ENCODE measurements at regions not wholly inside any gene's neighbourhood (a gene's known extent, or its start where the extent isn't known, plus 50 kb on each side); places are given as distances from the start of the nearest gene placed in this dataset.
A peak's percentile ranks its signal among the peaks of the same experiment; 100 is the strongest.

DNA sequence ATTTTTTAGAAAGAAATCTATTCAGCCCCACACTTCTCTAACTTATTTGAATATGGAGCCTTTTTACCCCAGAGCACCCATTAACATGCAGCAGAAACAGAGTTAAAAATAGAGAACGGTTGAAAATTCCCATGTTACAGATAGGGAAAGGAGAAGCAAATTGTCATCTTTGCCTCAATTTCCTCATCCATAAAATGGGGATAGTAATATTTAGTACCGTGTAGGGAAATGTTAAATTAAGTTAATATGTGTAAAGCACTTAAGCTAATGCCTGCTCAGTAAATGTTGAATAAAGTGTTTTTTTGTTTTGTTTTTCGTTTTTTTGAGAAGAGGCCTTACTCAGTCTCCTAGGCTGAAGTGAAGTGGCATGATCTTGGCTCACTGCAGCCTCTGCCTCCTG lies 50.3 kb downstream of the NAV1 start:
- DNase-seq (ENCODE audit: low spot score), result no peak

- DNase-seq (ENCODE audit: low spot score), result no peak
These were observed 51.5 kb downstream of the NAV1 start for GRCh38 chr1:201590474-201590873.

DNA sequence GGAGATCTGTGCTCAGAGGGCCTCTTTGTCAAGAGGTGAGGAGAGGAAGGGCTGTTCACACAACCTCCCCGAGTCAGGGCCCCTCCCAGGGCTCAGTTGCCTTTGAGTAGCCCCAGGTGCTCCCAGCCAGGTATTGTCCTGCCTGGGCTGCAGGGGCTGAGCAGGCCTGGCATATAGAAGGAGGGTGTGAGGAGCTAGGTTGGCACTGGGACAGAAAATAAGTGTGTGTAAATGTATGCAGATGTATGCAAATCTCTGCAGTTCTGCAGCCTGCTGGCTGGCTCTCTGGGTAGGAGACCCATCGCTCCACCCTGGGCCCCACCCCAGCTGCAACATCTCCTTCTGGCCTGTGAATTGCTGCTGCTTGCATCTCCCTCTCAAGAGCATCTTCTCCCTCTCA lies 52.4 kb downstream of the NAV1 start:
- DNase-seq (ENCODE audit: low spot score), result no peak

GRCh38 chr1:201591981-201592380 lies 53.1 kb downstream of the NAV1 start:
- no peak for DNase-seq (ENCODE audit: low spot score)

DNA sequence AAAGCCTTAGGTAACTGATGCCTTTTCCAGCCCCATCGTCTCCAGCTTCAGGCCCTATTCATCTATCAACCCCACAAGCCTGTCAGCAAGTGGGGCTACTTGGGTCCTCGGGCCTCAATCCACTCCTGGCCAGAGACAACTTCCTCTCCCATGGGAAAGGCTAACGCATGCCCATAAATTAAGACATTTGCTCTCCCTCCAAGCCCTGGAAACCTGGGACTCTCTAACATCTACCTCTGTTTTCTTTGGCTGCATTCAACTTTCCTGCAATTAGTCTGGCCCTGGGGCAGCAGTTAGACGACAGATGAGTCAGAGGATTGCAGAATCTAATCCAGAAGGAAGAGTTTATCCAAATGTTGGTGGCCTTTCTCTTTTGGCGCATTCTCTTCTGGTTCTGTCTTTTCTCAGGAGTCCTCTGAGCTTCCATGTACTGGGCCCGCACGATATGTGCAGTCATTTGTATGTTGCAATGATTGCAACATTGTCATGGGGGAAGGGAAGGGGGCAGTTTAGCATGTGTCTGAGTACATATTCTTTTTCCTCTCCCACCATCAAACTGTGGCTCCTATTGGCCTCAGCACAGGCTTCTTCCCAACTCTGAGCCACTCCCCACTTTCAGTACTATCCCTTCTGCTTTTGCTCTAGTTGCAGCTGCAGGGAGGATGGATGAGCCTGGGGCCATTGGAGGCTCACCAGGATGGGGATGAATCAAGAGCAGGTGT lies 54.4 kb downstream of the NAV1 start:
- DNase-seq (ENCODE audit: low spot score), result peak; percentile 97

GRCh38 chr1:201594575-201595245 lies 55.8 kb downstream of the NAV1 start:
- no peak for DNase-seq (ENCODE audit: low spot score)

DNA sequence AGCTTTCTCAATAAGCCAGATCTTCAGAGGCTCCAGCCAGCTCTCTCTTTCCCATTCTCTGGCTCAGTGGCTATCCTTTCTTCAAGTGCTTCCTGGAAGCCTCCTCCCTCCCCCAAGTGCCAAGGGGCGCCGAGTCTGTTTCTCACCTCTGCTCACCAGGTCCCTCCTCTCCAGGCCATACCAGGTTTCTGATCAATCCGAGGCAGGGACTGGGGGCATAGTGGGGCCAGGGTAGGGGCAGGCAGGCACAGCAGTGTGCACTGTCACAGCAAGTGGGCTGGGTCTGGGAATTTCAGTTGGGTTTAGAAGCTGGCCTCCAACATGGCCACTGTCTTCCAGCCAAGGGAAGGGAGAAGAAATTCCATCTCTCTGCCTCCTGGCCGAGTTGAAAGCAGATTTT lies 56.5 kb downstream of the NAV1 start:
- no peak for DNase-seq (ENCODE audit: low spot score)

DNA sequence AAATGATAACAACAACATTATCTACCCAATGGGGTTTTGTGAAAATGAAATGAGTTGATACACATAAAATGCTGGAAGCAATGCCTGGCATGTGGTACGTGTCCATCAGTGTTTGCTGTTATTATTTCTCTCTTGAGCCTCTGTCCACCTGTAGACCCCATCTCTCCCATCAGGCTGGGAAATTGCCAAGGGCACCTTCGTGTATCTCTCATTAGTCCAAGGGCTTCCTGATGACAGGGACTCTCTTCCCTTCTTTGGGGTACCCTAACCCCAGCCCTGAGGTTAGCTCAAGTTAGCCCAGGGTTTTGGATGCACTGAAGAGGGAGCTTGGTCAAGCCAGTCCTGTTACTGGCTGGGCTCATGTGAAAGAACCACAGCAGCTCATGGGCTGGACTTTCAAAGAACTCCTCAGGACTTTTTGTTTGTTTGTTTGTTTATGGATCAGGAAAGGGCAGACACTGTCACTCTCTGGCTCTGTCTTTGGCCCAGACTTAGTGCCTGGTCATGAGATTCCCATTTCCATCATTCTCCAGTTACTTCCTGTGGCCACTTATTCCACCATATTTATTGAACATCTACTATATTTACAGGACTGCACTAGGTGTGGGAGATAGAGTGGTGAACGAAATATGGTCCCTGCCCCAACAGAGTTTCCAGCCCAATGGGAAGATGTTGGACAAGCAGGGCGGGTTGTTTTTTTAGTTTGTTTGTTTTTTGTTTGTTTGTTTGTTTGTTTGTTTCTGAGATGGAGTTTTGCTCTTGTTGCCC lies 57.4 kb downstream of the NAV1 start:
- DNase-seq (ENCODE audit: low spot score), result no peak

DNA sequence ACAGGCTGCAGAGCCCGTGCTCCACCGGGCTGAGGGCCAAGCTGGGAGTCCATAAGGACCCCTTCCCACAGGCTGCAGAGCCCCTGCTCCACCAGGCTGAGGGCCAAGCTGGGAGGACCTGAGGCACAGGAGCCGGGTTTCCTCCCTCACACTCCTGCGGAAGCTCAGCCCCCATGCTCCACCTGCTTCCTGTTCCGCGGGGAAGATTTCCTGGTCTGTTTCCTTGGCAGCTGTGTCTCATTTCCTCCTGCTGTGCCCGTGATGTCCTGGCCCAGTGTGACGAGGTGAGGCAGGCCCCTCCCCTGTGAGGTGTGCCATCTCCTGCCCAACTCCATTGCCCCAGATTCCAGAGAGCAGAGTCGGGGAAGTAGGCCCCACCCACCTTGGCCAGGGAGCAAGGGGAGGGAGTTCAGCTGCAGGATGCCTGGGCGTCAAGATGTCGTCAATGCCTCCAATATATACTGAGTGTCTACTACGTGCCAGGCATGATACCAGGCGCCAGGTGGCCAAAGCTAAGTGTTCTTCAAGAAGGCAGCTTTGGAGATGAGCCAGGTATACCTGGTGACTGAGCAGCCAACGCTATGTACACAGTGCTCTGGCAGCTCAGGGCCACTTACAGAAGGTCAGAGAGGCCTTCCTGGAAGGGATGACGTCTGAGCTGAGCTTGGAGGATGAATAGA lies 58.8 kb downstream of the NAV1 start:
- DNase-seq (ENCODE audit: low spot score), result peak; percentile 64

DNA sequence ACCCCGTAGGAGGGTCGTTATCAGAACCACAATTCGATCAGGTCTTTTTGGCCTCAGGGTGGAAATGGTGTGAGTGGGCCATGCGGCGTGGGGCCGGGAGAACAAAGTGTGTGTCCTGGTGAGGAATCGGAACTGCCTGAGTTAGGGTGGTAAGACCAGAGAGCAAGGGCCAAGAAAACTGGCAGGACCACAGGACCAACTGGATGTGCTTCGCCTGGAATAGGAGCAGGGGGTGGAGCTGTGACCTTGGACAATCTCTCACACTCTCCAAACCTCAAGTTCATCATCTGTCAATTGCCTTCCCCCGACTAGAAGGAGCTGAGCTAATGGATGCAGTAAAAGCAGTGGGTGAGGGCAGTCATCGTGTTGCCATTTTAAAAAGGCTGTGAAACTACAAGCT lies 59.5 kb downstream of the NAV1 start:
- DNase-seq (ENCODE audit: low spot score), result no peak

DNA sequence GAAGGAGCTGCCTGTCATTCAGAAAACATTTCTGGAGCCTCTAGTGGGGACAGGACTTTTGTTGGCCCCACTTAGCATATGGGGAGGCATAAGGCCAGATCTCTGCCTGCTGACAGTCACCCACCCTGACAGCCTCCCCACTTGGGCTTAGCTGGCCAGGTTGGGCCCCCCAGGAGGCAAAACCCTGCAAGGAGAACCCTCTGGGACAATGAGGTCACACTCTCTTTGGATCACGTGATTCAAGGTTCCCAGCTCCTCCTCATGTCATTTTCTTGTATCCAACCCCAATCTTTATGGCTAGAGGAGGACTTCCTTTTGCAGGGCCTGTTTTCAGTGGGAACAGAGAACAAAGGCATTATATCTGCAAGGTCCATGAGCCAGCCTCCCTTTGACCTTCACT lies 60.0 kb downstream of the NAV1 start:
- DNase-seq (ENCODE audit: low spot score), result no peak

DNA sequence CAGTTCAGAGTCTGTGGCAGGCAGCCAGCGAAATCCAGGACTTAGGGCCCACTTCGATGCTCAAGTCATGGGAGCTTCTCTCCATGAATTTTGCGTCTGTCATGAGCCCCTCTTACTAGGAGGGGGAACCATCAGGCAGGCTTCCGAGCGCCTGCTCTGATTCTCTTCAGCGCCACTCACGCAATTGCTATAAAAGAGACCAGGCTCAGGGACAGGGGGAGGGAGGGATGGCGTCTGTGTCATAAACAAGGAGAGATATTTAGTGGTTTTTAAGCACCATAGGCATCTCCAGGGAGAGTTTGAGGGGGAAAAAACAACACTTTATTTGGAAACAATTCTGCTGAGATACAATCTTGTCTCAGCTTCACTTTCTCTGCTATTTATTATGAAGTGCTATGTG lies 60.6 kb downstream of the NAV1 start:
- no peak for DNase-seq (ENCODE audit: low spot score)

- DNase-seq (ENCODE audit: low spot score), result peak; percentile 99
These were observed 63.7 kb downstream of the NAV1 start for GRCh38 chr1:201602413-201603265.

DNA sequence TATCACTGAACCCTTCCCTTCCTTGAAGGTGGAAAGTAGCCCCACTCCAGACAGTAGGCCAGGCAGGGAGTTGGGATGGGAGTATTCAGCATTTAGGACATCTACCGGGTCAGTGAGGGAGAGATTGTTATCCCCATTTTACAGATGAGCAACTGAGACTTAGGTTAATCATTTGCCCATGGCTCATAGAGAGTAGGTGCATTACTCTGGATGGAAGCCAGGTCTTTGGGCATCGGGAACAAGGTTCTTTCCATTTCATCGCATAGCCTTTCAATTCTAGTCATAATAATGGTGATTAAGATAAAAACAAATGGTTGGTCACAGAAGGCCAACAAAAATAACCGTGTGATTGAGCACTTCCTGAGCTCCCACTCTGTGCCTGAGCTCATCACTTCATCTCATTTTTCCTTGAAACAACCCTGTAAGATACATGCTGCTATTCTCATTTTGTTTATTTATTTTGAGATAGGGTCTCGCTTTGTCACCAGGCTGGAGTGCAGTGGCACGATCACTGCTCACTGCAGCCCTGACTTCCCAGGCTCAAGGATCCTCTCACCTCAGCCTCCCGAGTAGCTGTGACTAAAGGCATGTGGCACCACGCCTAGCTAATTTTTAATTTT lies 64.8 kb downstream of the NAV1 start:
- DNase-seq (ENCODE audit: low spot score), result peak; percentile 90

- no peak for DNase-seq (ENCODE audit: low spot score)
These were observed 66.6 kb downstream of the NAV1 start for GRCh38 chr1:201605385-201606010.

- no peak for DNase-seq (ENCODE audit: low spot score)
These were observed 67.2 kb downstream of the NAV1 start for GRCh38 chr1:201606096-201606495.

- DNase-seq (ENCODE audit: low spot score), result no peak
These were observed 67.7 kb downstream of the NAV1 start for GRCh38 chr1:201606623-201607022.

DNA sequence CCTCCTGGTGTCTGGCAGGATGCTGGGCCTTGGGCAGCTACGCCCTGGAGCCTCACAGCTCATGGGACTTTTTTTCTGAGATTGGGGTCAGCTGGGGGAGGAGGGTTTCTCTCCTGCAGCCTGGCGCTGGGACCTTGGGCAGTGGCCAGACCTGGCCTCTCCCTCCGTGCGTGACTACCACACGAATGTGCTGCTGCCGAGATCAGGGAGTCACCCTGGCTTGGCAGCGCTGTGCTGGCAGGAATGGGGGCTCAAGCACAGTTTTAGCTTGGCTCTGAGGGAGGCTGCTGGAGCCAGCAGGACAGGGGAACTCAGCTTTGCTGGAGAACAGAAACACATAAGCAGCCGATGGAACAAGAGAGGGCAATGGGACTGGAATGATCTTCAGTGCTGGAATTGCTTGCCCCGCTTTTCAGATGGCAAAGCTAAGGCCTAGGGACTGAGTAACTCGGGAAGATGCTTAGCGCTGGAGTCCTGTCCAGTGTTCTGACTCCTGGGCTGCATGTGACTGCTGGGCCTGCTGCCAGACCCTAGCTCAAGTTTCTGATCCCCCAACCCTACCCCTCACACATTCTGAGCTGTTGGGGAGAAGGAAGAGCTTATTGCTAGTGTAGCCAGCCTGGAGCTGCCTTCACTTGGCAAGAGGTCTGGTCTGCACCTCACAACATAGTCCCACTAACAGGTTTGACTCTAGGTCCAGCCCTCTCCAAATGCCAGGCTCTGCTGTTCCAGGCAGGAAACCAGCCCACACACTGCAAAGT lies 69.9 kb downstream of the NAV1 start:
- DNase-seq (ENCODE audit: low spot score), result no peak

GRCh38 chr1:201609661-201610318 lies 70.9 kb downstream of the NAV1 start:
- no peak for DNase-seq (ENCODE audit: low spot score)
